Glomerular visceral epithelial cell (primary cell): ENCODE measurements at regions not wholly inside any gene's neighbourhood (a gene's known extent, or its start where the extent isn't known, plus 50 kb on each side); places are given as distances from the start of the nearest gene placed in this dataset.

Experiments used
- DNase-seq: peaks from one replicate; pipeline ENCODE4 v3.0.0-alpha.2; 2016; ENCODE audit errors: extremely low spot score

- DNase-seq, result no peak
Observed at GRCh38 chr10:128316925-128317324, 190.7 kb upstream of the MKI67 start.

GRCh38 chr10:128318366-128318765 is 192.1 kb upstream of the MKI67 start:
- DNase-seq, result no peak

- no peak for DNase-seq
Observed at GRCh38 chr10:128318913-128319312, 192.7 kb upstream of the MKI67 start.

- no peak for DNase-seq
Observed at GRCh38 chr10:128322106-128322505, 195.9 kb upstream of the MKI67 start.

GRCh38 chr10:128322950-128323349 is 196.7 kb upstream of the MKI67 start:
- DNase-seq, result no peak

GRCh38 chr10:128324058-128324827 is 198.0 kb upstream of the MKI67 start:
- DNase-seq, result no peak

GRCh38 chr10:128325788-128326187 is 199.6 kb upstream of the MKI67 start:
- no peak for DNase-seq

GRCh38 chr10:128326251-128326650 is 200.0 kb upstream of the MKI67 start:
- DNase-seq, result no peak

- DNase-seq, result no peak
Observed at GRCh38 chr10:128326851-128327250, 200.6 kb upstream of the MKI67 start.

- DNase-seq, result no peak
Observed at GRCh38 chr10:128336401-128336800, 210.2 kb upstream of the MKI67 start.

GRCh38 chr10:128337860-128338378 is 211.7 kb upstream of the MKI67 start:
- no peak for DNase-seq

- no peak for DNase-seq
Observed at GRCh38 chr10:128338951-128339350, 212.7 kb upstream of the MKI67 start.

- no peak for DNase-seq
Observed at GRCh38 chr10:128339753-128340152, 213.5 kb upstream of the MKI67 start.

- no peak for DNase-seq
Observed at GRCh38 chr10:128345353-128345752, 219.1 kb upstream of the MKI67 start.

- no peak for DNase-seq
Observed at GRCh38 chr10:128360783-128361182, 234.6 kb upstream of the MKI67 start.

GRCh38 chr10:128361487-128361886 is 235.3 kb upstream of the MKI67 start:
- DNase-seq, result no peak

GRCh38 chr10:128362514-128362913 is 236.3 kb upstream of the MKI67 start:
- no peak for DNase-seq

GRCh38 chr10:128364631-128365030 is 238.4 kb upstream of the MKI67 start:
- no peak for DNase-seq

- DNase-seq, result no peak
Observed at GRCh38 chr10:128365156-128365725, 239.0 kb upstream of the MKI67 start.

GRCh38 chr10:128367807-128368206 is 241.6 kb upstream of the MKI67 start:
- no peak for DNase-seq

GRCh38 chr10:128369101-128369650 is 243.0 kb upstream of the MKI67 start:
- DNase-seq, result no peak

GRCh38 chr10:128373071-128373749 is 247.0 kb upstream of the MKI67 start:
- DNase-seq, result no peak

- no peak for DNase-seq
Observed at GRCh38 chr10:128373831-128374230, 247.6 kb upstream of the MKI67 start.
